GOT3 (cell line): ENCODE measurements at regions not wholly inside any gene's neighbourhood (a gene's known extent, or its start where the extent isn't known, plus 50 kb on each side); places are given as distances from the start of the nearest gene placed in this dataset.
"Not testable (repeated sequence)": the region's sequence is repeated elsewhere in the genome, so short reads cannot be mapped to it uniquely, and the experiment has no call there.

Experiments
- DNase-seq: peaks from one replicate; lab custom pipeline; 2025; ENCODE audit warnings: mixed read lengths; lab: John Stamatoyannopoulos, UW

DNA sequence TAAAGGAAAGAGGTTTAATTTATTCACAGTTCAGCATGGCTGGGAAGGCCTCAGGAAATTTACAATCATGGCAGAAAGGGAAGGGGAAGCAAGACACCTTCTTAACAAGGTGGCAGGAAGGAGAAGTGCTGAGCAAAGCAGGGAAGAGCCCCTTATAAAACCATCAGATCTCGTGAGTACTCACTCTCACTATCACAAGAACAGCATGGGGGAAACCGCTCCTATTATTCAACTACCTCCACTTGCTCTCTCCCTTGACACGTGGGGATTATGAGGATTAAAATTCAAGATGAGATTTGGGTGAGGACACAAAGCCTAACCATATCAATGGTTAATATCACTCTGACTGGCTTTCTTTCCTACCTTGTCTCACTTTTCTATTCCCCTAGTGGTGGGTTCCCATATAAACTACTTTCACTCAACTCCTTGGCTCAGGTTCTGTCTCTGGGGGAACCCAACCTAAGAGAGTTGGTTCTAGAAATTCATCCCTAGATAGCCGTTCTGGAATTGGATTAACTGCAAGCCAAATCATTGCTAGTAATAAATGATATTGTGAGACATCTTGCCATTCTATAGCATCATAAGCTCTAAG is 749.8 kb upstream of the GRAMD2B start:
- no peak for DNase-seq

DNA sequence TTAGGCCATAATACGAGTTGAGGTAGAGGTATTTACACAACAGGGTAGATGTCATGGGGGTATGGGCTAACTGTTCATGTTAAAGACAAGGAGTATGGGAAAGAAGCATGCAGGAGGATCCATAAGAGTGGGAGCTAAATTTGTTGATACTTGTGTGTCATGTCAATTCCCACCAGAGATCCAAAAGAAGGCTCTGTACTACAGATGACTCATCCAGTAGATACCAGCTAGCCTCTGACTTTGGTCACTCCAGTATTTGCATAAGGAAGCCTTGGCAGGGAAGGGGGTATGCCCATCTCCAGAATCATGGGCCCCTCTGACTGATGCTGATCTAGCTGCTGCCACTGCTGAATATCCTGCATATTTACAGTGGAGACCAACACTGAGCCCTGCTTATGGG is 743.7 kb upstream of the GRAMD2B start:
- DNase-seq: no peak

DNA sequence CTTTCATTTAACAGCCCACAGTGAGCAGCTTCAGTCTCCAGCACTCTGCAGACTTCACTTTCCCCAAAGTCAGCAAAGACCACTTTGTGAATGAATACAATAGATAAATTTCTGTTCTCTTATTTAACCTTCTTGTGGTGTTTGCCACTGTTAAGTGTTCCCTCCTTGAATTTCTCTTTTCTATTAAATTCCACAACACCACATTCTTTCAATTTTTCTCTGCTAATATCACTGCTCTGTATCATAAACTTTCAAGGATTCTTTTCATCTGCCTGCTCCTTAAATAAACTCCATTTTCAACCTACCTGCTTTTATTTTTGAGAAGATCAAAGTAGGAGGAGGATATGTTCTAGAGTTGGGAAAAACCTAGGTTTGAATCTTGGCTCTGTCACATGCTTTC is 739.5 kb upstream of the GRAMD2B start:
- DNase-seq: no peak

DNA sequence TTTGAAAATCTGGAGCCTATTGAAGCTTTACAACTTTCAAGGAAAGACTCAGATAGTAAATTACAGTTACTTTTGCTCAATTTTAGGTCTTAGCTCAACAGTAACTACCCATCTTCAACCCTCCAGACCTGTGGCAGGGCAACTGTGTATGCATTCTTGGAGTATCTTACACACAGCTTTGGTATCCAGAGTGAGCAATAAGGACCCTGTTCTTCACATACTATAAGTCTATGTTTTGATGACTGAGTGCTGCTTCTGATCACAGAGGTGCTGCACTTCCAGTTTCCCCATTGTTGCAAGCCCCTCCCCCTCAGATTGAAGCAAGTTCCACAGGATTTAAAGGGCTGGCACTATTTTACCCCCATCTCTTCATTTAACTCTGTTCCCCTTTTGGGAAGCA is 737.4 kb upstream of the GRAMD2B start:
- DNase-seq: no peak

DNA sequence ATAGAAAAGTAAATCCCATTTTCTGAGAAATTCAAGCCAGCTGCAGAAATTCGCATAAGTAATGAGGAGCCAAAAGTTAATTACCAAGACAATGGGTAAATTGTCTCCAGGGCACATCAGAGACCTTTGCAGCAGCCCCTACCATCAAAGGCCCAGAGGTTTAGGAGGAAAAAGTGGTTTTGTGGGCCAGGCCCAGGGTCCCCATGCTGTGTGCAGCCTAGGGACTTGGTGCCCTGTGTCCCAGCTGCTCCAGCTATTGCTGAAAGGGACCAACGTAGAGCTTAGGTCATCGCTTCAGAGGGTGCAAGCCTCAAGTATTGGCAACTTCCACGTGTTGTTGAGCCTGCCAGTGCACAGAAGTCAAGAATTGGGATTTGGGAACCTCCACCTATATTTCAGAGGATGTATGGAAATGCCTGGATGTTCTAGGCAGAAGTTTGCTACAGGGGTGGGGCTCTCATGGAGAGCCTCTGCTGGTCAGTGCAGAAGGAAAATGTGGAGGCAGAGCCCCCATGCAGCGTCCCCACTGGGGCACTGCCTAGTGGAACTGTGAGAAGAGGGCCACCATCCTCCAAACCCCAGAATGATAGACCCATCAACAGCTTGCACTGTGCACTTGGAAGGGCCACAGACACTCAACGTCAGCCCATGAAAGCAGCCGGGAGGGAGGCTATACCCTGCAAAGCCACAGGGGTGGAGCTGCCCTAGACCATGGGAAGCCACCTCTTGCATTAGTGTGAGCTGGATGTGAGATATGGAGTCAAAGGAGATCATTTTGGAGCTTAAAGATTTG is 731.3 kb upstream of the GRAMD2B start:
- not testable (repeated sequence) for DNase-seq

DNA sequence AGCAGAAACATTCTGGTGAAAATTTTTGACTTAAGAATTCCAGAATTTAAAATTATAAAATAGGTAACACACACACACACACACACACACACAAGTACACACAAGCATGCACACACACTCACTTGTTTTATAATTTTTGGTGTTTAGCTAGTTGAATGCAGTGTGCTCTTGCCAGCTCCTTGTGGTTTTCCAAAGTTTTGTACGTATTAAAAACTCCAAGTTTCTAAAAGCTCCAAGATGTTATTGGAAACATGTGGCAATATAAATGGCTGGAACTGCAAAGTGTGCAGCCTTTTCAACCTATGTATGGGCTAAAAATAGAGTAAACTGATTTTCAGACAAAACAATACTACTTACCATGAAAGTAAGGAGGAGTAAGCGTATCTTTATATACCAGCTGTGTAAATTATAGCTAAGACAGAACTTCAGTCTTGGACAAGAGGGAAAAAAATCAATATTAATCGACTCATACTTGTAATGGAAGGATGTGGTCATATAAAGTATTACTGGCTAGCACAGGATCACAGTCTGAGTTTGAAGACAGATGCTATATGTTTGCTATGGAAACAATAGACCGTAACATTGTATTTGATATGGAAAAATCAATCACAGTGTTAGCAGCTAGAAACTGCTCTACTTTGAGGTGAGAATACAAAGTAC is 727.1 kb upstream of the GRAMD2B start:
- no peak for DNase-seq

DNA sequence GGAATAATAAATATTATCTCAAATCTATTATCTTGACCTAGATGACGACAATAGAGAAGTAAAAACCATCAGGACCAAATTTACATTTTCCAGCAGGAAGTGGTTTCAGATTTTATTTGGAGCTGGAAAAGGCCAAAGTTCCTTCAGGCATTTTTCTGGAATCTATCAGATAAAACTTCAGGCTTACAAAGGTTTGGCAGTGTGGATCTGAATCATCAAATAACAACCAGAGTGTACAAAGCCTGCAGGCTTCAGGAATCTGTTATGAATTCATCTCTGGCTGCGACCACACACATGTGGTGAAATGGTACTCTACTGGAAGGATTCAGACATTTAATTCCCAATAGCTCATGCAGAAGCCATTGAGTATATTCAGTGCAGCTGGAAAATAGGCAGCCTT is 726.4 kb upstream of the GRAMD2B start:
- no peak for DNase-seq

DNA sequence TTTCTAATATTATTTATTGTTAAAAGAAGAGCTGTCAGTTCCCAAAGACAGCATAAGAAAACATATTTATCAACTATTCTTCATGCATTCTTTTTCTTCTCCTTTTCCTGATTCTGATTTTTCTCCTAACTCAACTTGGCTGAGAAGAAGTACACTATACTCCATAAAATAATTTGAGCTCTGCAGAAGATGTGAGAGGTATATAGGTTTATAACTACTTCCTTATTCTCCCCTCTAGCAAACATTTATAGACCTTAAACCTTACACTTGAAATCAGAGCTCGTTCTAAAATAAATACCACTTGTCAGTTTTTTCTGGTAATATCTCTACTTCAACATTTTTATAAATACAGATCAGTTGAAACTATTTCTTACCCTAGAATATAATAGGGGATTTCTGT is 724.8 kb upstream of the GRAMD2B start:
- no peak for DNase-seq

DNA sequence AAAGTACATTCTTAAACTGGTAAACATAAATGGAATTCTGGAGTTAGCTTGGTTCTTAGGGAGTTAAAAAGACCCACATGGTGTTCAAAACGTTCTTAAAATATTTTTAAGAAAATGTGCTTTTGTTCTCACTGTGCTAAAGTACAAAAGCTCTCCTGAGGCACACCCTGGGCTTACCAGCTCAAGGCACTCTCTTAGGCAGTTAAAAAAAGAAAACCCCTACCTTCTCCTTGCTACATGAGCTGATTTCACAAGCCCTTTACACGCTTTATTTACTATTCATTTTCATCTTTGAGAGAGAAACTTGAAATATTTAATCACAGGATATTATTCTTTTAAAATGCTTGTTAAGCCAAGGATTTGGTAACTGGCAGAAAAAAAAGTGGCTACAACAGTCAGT is 723.3 kb upstream of the GRAMD2B start:
- DNase-seq: no peak

DNA sequence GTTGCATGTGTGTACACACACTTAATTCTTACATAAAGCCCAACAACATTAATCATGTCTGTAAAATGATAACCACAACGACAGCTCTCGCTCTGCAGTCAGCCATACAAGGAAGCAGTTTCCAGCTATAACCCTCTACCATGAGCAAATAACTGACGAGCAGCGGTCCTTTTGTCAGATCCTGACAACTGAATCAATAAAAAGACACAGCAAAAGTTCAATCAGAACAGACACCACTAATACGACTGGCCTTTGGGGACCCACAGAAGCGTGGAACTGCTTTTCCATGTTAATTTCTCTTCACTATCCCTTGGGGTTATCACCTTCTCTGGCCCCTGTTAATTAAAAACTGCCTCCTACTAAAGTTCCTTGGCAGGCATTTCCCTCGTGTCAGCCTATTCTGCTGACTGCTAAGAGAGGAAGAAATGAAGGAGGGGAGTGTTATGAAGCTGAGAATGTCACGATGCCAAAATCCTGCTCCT is 722.8 kb upstream of the GRAMD2B start:
- no peak for DNase-seq

DNA sequence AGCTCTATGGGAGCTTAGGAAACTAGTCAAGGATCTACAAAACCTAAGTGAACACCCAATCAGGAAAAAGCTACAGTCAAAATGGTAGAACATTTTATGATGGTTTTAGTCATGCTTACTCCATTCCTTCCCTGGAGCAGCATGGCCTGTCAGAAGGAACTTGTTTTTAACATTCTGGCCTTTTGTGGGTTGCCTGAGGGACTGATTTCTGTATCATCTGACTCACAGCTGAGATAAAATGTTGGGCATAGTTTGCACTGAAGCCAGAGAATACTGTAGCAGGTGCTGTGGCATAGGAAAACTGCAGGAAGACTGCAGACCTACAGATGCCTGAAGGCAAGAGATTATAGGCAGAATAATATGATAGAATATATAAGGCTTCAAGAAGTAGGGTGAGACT is 719.6 kb upstream of the GRAMD2B start:
- DNase-seq: no peak

DNA sequence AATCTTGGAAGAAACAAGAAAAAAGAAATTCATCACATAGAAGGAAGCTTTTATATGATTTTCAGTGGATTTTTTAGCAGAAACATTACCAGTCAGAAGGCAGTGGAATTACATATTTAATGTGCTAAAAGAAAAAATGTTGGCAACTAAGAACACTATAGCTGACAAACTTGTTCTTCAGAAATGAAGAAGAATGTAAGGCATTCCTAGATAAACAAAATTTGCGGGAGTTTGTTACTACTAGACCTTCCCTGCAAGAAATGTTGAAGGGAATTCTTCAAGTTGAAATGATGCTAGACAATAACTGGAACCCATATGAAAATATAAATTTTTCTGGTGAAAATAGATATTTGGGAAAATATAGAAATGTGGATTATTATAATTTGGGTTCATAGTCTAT is 718.3 kb upstream of the GRAMD2B start:
- DNase-seq: no peak

DNA sequence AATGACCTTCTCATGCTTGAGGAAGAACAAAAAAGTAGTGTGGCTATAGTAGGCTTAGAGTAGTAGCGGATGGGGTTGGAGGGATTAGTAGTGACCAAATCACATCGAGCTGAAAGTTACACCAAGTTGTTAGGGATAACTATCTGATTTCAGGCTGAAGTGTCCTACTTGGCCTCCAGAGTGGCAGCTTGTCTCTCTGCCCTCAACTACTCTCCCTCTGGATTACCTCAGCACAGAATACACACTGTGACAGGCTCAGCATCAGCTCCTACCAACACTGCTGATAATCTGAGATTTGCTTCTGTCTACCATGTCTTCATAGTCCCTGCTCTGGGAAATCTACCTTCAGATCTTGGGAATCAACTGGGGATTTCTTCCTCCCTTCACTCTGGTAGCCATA is 714.6 kb upstream of the GRAMD2B start:
- DNase-seq: no peak

DNA sequence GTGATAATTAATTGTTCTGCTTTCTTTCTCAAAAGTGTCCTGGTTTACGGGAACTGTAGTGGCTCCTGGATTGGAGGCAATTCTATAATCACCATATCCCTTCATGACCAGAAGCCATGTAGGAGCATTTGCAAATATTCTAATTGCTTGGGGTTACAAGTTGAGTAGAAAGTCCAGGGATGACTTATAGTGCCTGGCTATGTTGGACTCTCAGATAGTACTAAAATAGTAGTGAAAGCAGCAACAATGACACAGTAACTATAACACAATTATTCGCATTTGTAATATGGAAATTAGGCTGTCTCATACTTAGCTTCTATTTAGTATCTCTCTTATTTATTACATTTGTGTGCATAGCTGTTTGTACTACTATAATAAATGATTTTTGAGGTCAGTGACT is 712.5 kb upstream of the GRAMD2B start:
- DNase-seq: no peak

DNA sequence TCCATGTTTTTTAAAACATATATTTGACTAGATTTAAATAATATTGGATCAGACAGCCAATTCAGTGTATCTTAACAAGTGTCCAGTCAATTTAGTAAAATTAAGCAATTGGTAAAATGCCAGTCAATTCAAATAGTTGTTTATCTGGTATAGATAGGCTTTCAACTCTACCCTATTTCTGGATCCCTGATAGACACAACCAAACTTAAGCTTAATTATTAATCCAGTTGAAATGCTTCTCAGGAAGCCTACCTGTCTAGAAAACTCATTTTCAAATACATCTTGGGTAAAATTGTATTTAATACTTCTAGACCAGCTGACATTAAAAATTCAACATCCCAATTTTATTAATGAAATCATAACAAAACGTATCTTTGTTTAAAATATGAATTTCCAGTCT is 710.8 kb upstream of the GRAMD2B start:
- DNase-seq: no peak

DNA sequence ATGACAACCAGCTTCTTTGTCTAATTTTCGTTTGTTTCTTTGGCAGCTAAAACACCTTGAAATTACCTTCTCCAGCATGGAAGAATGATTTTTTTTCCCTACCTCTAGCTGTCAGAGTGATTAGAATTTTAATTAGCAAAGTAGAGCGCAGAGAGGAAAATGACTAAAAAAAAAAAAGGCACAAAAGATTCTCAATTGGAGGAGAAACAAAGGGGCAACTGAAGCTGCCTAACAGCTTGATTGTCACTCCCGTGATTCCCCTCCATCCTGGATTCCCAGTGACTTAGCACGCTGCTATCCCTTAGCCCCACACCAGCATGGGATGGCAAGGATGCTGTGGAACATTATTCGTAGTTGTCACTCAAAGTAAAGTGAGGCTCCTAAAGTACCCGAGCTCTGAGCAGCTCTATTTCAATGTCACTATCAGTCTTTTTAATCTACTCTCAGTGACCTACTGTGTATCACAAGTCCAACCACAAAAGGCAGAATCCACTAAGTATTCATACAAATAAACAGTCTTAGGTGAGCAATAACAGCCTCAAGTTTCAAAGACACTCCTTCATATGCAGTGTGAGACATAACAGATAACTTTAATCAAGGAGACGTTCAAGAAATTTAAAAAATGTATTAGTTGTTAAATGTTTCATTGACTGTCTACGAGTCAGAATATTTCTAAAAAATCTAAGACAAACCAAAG is 710.0 kb upstream of the GRAMD2B start:
- DNase-seq: no peak

DNA sequence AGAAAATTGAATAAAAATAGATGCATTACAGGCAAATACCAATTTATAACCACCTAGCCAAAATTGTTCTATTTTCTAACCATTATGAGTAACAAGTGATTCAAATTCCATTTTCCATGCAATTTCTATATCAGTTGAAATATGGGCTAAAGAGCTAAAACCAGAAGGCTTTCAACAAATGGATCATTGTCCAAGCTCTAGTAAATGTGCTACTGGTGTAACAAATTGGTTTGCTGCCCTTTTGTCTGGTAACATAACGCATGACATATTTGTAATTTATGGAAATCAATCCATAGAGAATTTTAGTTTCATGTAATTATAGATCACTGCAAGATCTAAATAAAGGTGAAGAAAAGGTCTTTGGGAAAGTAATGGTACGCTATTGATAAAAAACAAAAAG is 708.0 kb upstream of the GRAMD2B start:
- no peak for DNase-seq

DNA sequence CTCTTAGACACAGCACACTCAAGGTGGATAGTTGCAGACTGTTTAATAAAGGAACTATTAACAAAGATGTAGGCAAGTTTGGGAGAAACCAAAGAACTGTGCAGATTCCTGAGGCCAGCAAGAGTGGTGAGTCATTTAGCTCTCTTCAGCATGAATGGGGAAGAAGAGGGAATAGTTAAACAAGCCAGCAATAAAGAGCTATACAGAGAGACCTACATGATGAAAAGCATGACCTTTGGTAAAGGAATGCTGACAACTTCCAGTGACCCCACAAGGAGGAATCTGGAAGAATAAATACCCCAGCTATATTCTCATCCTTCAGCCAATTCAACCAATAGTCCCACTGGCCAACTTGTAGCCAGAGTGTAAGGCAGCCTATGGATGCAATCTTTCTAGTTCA is 706.0 kb upstream of the GRAMD2B start:
- no peak for DNase-seq

DNA sequence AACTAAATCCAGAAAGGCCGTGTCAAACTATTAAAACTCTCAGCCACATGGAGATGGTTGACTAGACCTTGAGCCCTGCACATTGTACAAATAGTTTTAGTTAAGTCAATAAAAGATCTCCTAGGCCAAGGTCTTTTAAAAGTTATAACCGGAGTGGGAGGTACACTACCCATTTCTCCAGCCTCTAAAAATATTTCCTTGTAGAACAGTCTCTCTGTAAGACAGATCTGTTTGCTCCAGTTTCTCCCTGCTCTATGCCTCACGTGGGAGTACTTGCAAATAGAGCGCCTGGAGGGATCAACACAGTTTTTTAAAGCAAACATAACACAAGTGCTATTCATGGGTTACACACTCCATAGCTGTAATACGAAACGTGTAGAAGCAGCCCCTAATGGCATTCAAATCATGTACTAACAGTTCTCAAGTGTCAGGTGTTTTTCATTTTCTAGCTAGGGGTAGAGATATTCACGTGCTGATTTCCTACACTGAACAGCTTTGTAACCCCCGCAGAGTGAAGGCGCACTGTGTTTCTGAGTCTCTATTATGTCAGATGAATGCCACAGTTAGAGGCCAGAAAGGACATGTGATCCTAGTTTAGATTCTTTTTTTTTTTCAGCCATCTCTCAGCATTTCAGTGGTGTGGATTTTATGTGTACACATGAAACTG is 703.4 kb upstream of the GRAMD2B start:
- DNase-seq: no peak

DNA sequence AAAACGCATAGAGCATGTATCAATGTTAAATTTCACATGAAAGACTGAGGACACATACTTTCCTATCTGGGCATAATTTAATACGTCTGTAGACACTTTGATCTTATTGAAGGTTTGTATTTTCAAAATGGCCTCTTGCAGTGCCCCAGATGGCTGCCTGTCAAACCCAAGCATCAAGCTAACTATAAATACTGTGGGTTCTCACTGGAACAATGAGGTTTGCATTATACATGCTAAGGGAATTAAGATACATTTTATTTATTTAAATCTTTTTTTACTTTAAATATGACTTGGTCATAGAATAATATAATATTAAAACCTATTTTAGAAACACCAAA is 702.9 kb upstream of the GRAMD2B start:
- no peak for DNase-seq

DNA sequence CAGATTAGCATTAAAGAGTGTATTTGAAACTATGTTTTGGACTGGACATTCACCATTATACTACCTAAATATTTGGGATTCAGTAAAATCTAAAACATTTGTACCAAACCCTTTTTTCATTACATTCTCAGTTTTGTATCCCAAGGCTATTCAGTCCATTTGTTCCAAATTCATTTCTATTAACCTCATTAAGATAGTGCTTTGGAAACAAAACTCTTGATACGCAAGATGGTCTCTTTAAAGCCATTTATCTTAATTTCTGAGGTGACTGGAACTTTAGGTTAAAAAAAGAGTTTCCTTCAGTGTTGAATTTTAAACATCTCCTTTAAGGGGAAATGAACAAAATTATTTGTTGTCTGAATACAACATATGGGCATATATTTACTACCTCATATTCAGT is 702.5 kb upstream of the GRAMD2B start:
- DNase-seq: no peak

DNA sequence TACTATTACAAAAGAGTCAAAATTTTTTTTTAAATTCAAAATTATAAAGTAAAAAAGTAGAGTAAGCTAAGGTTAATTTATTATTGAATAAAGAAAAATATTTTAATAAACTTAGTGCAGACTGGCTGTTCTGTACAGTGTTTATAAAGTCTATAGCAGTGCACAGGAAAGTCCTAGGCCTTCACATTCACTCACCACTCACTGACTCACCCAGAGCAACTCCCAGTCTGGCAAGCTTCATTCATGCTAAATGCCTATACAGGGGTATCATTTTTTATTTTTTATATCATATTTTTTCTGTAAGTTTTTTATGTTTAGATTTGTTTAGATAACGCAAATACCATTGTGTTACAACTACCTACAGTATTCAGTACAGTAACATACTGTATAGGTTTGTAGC is 700.7 kb upstream of the GRAMD2B start:
- no peak for DNase-seq
